ENCODE measurements at regions not wholly inside any gene's neighbourhood (a gene's known extent, or its start where the extent isn't known, plus 50 kb on each side); places are given as distances from the start of the nearest gene placed in this dataset.

DNA sequence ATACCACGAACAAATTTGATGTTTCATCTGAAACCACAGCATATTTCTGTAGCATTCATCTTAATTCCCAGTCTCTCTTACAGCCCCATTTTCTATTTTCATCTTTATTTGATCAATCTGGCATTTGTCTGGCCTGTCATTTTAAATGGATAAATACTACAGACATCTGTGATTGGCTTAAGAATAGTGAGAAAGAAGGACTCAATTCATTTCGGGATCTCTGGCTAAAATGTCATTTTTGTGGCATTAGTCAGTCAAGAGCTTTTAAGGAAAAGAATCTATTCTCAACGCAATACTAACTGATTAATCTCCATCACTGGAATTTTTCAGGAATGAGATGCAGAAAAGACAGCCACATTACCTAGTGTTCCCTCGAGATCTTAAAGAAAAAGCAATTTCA is 585.9 kb downstream of the IRS1 start:
- Mint-ChIP-seq H3K36me3 (no peaks in the 10 kb centered on the region), H3K4me3 (no peak overlapping the region), H3K27me3 (peaks cover 0 to 14% (median 0%) of the 10 kb centered on the region in 5 donors), H3K4me1 (peaks cover 0 to 2% (median 0%) of the 10 kb centered on the region in 7 donors), H3K27ac (no peak overlapping the region), H3K9me3 (no peaks in the 10 kb centered on the region)
- DNase-seq (no peak), ATAC-seq (no peak)
- H3K9me3 ChIP-seq (ENCODE audit: control insufficient read depth in 2 of 3, low read length in 3 of 3): no peaks in the 10 kb centered on the region
- no peaks in the 10 kb centered on the region for H3K4me1 ChIP-seq (ENCODE audit: control insufficient read depth in 2 of 2, insufficient read depth in 2 of 2, low read length in 2 of 2)
- H3K4me3 ChIP-seq (ENCODE audit: low read length): no peak overlapping the region
- intact Hi-C loops (cut with micrococcal nuclease): loop anchor here in 1 of 2 donors (10.0 kb wide), 1 partner anchor 549 kb away; no protein-coding TSS in a partner anchor
- no peaks in the 10 kb centered on the region for H3K27me3 ChIP-seq (ENCODE audit: control insufficient read depth in 2 of 2, insufficient read depth in 2 of 2, low read length in 2 of 2)
- POLR2A ChIA-PET: no interaction called here
- CTCF ChIA-PET: interaction anchor here (3.4 kb wide), 1 partner anchor 589 kb away, joined by 20 read pairs; no protein-coding TSS in a partner anchor
- H3K27ac ChIP-seq (ENCODE audit: low read depth, low read length): no peak overlapping the region
- H3K36me3 ChIP-seq (ENCODE audit: control insufficient read depth in 2 of 3, insufficient read depth in 3 of 3, low read length in 3 of 3): no peaks in the 10 kb centered on the region

DNA sequence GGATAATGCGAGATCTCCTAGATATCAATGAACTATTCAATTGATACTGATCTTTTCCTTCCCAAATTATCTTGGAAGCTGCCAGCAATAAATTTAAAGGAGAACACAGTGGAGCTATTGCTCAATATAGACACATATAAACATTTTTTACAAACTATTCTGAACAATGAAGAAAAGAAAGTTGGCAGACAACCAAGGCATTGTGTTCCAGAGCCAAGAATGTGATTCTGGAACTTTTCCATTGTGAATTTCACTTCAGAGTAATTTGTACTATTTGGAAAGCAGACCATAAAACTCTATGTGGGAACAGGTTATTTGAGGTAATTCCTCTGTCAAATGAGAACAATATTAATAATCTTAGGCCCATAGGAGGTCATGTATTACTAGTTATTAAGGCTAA is 588.2 kb downstream of the IRS1 start:
- Mint-ChIP-seq H3K4me1 (peaks cover 0 to 2% (median 0%) of the 10 kb centered on the region in 7 donors), H3K27me3 (peaks cover 0 to 14% (median 5%) of the 10 kb centered on the region in 5 donors), H3K36me3 (no peaks in the 10 kb centered on the region), H3K4me3 (no peak overlapping the region), H3K27ac (no peak overlapping the region), H3K9me3 (no peaks in the 10 kb centered on the region)
- Histone ChIP-seq H3K4me1 (ENCODE audit: control insufficient read depth in 2 of 2, insufficient read depth in 2 of 2, low read length in 2 of 2) (no peaks in the 10 kb centered on the region), H3K36me3 (ENCODE audit: control insufficient read depth in 2 of 3, insufficient read depth in 3 of 3, low read length in 3 of 3) (no peaks in the 10 kb centered on the region), H3K27me3 (ENCODE audit: control insufficient read depth in 2 of 2, insufficient read depth in 2 of 2, low read length in 2 of 2) (no peaks in the 10 kb centered on the region), H3K9me3 (ENCODE audit: control insufficient read depth in 2 of 3, low read length in 3 of 3) (no peaks in the 10 kb centered on the region), H3K4me3 (ENCODE audit: low read length) (no peak overlapping the region), H3K27ac (ENCODE audit: low read depth, low read length) (no peak overlapping the region)
- POLR2A ChIA-PET: no interaction called here
- DNase-seq: no peak
- ATAC-seq: no peak
- intact Hi-C loops (cut with micrococcal nuclease): loop anchor here in 1 of 2 donors (10.0 kb wide), 1 partner anchor 547 kb away; no protein-coding TSS in a partner anchor
- CTCF ChIA-PET: no interaction called here

- intact Hi-C loops (cut with micrococcal nuclease): no loop called here
- Histone ChIP-seq H3K4me1 (ENCODE audit: control insufficient read depth in 2 of 2, insufficient read depth in 2 of 2, low read length in 2 of 2) (no peaks in the 10 kb centered on the region), H3K27me3 (ENCODE audit: control insufficient read depth in 2 of 2, insufficient read depth in 2 of 2, low read length in 2 of 2) (no peaks in the 10 kb centered on the region), H3K4me3 (ENCODE audit: low read length) (no peak overlapping the region), H3K36me3 (ENCODE audit: control insufficient read depth in 2 of 3, insufficient read depth in 3 of 3, low read length in 3 of 3) (no peaks in the 10 kb centered on the region), H3K27ac (ENCODE audit: low read depth, low read length) (no peak overlapping the region), H3K9me3 (ENCODE audit: control insufficient read depth in 2 of 3, low read length in 3 of 3) (no peaks in the 10 kb centered on the region)
- Mint-ChIP-seq H3K9me3 (no peaks in the 10 kb centered on the region), H3K4me3 (no peak overlapping the region), H3K27me3 (peaks cover 5 to 21% (median 11%) of the 10 kb centered on the region in 5 donors), H3K36me3 (no peaks in the 10 kb centered on the region), H3K4me1 (no peaks in the 10 kb centered on the region), H3K27ac (no peak overlapping the region)
- ChIA-PET POLR2A (no interaction called here), CTCF (no interaction called here)
- no peak for ATAC-seq
- DNase-seq: no peak
These were observed 590.9 kb downstream of the IRS1 start for GRCh38 chr2:226208726-226209125.

GRCh38 chr2:226207671-226208070 is 591.9 kb downstream of the IRS1 start:
- no peak overlapping the region for H3K27ac ChIP-seq (ENCODE audit: low read depth, low read length)
- Mint-ChIP-seq H3K27ac (no peak overlapping the region), H3K4me1 (no peaks in the 10 kb centered on the region), H3K36me3 (no peaks in the 10 kb centered on the region), H3K9me3 (no peaks in the 10 kb centered on the region), H3K27me3 (peaks cover 5 to 21% (median 8%) of the 10 kb centered on the region in 5 donors), H3K4me3 (no peak overlapping the region)
- no peaks in the 10 kb centered on the region for H3K9me3 ChIP-seq (ENCODE audit: control insufficient read depth in 2 of 3, low read length in 3 of 3)
- ATAC-seq (no peak), DNase-seq (no peak)
- H3K4me1 ChIP-seq (ENCODE audit: control insufficient read depth in 2 of 2, insufficient read depth in 2 of 2, low read length in 2 of 2): no peaks in the 10 kb centered on the region
- POLR2A ChIA-PET: no interaction called here
- H3K36me3 ChIP-seq (ENCODE audit: control insufficient read depth in 2 of 3, insufficient read depth in 3 of 3, low read length in 3 of 3): no peaks in the 10 kb centered on the region
- no peaks in the 10 kb centered on the region for H3K27me3 ChIP-seq (ENCODE audit: control insufficient read depth in 2 of 2, insufficient read depth in 2 of 2, low read length in 2 of 2)
- CTCF ChIA-PET: no interaction called here
- no peak overlapping the region for H3K4me3 ChIP-seq (ENCODE audit: low read length)
- intact Hi-C loops (cut with micrococcal nuclease): no loop called here

DNA sequence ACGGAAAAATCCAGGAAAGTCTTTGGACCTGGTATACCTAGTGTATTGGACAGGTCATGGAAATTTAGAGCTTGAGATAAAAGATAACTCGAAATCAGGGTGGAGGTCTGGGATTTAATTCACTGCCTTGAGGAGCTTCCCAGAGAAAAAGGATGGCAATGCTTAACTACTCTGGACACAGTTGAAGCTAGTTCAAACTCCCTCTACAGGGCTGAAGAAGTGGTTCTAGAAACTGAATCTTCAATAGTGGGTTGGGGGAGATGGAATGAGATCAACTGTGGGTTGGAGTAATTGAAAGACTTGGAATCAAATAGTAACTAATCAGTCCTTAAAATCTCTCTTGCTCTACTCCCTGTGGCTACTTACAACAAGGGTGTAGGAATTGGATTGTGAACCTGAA is 600.1 kb downstream of the IRS1 start:
- Histone ChIP-seq H3K4me1 (ENCODE audit: control insufficient read depth in 2 of 2, insufficient read depth in 2 of 2, low read length in 2 of 2) (no peaks in the 10 kb centered on the region), H3K4me3 (ENCODE audit: low read length) (no peak overlapping the region), H3K27ac (ENCODE audit: low read depth, low read length) (no peak overlapping the region), H3K36me3 (ENCODE audit: control insufficient read depth in 2 of 3, insufficient read depth in 3 of 3, low read length in 3 of 3) (no peaks in the 10 kb centered on the region), H3K9me3 (ENCODE audit: control insufficient read depth in 2 of 3, low read length in 3 of 3) (no peaks in the 10 kb centered on the region), H3K27me3 (ENCODE audit: control insufficient read depth in 2 of 2, insufficient read depth in 2 of 2, low read length in 2 of 2) (no peaks in the 10 kb centered on the region)
- no peaks in the 10 kb centered on the region for H3K4me1 Mint-ChIP-seq
- POLR2A ChIA-PET: no interaction called here
- ATAC-seq: no peak
- CTCF ChIA-PET: no interaction called here
- DNase-seq: no peak
- H3K36me3 Mint-ChIP-seq: no peaks in the 10 kb centered on the region
- peaks cover 0 to 3% (median 0%) of the 10 kb centered on the region in 11 donors for H3K9me3 Mint-ChIP-seq
- intact Hi-C loops (cut with micrococcal nuclease): no loop called here
- no peak overlapping the region for H3K27ac Mint-ChIP-seq
- peaks cover 0 to 12% (median 7%) of the 10 kb centered on the region in 5 donors for H3K27me3 Mint-ChIP-seq
- no peak overlapping the region for H3K4me3 Mint-ChIP-seq

GRCh38 chr2:226198956-226199355 is 600.7 kb downstream of the IRS1 start:
- H3K9me3 ChIP-seq (ENCODE audit: control insufficient read depth in 2 of 3, low read length in 3 of 3): no peaks in the 10 kb centered on the region
- no peak overlapping the region for H3K27ac ChIP-seq (ENCODE audit: low read depth, low read length)
- intact Hi-C loops (cut with micrococcal nuclease): no loop called here
- no peaks in the 10 kb centered on the region for H3K36me3 ChIP-seq (ENCODE audit: control insufficient read depth in 2 of 3, insufficient read depth in 3 of 3, low read length in 3 of 3)
- CTCF ChIA-PET: no interaction called here
- POLR2A ChIA-PET: no interaction called here
- Mint-ChIP-seq H3K27ac (no peak overlapping the region), H3K9me3 (peaks cover 0 to 4% (median 0%) of the 10 kb centered on the region in 11 donors), H3K4me3 (no peak overlapping the region), H3K4me1 (no peaks in the 10 kb centered on the region), H3K36me3 (no peaks in the 10 kb centered on the region), H3K27me3 (peaks cover 0 to 12% (median 8%) of the 10 kb centered on the region in 5 donors)
- no peaks in the 10 kb centered on the region for H3K27me3 ChIP-seq (ENCODE audit: control insufficient read depth in 2 of 2, insufficient read depth in 2 of 2, low read length in 2 of 2)
- H3K4me3 ChIP-seq (ENCODE audit: low read length): no peak overlapping the region
- DNase-seq (no peak), ATAC-seq (no peak)
- no peaks in the 10 kb centered on the region for H3K4me1 ChIP-seq (ENCODE audit: control insufficient read depth in 2 of 2, insufficient read depth in 2 of 2, low read length in 2 of 2)

GRCh38 chr2:226190479-226191252 is 609.0 kb downstream of the IRS1 start:
- no peaks in the 10 kb centered on the region for H3K4me1 ChIP-seq (ENCODE audit: control insufficient read depth in 2 of 2, insufficient read depth in 2 of 2, low read length in 2 of 2)
- H3K27me3 ChIP-seq (ENCODE audit: control insufficient read depth in 2 of 2, insufficient read depth in 2 of 2, low read length in 2 of 2): no peaks in the 10 kb centered on the region
- Mint-ChIP-seq H3K9me3 (peaks cover 0 to 4% (median 0%) of the 10 kb centered on the region in 11 donors), H3K4me3 (no peak overlapping the region), H3K27ac (no peak overlapping the region), H3K27me3 (peaks cover 0 to 18% (median 6%) of the 10 kb centered on the region in 5 donors), H3K4me1 (no peaks in the 10 kb centered on the region), H3K36me3 (no peaks in the 10 kb centered on the region)
- H3K36me3 ChIP-seq (ENCODE audit: control insufficient read depth in 2 of 3, insufficient read depth in 3 of 3, low read length in 3 of 3): no peaks in the 10 kb centered on the region
- H3K9me3 ChIP-seq (ENCODE audit: control insufficient read depth in 2 of 3, low read length in 3 of 3): no peaks in the 10 kb centered on the region
- no peak overlapping the region for H3K27ac ChIP-seq (ENCODE audit: low read depth, low read length)
- CTCF ChIA-PET: no interaction called here
- DNase-seq: no peak
- H3K4me3 ChIP-seq (ENCODE audit: low read length): no peak overlapping the region
- POLR2A ChIA-PET: no interaction called here
- ATAC-seq: no peak
- intact Hi-C loops (cut with micrococcal nuclease): no loop called here

All from naive thymus-derived CD4-positive, alpha-beta T cell (primary cell).